ENCODE measurements at regions not wholly inside any gene's neighbourhood (a gene's known extent, or its start where the extent isn't known, plus 50 kb on each side); places are given as distances from the start of the nearest gene placed in this dataset.

DNA sequence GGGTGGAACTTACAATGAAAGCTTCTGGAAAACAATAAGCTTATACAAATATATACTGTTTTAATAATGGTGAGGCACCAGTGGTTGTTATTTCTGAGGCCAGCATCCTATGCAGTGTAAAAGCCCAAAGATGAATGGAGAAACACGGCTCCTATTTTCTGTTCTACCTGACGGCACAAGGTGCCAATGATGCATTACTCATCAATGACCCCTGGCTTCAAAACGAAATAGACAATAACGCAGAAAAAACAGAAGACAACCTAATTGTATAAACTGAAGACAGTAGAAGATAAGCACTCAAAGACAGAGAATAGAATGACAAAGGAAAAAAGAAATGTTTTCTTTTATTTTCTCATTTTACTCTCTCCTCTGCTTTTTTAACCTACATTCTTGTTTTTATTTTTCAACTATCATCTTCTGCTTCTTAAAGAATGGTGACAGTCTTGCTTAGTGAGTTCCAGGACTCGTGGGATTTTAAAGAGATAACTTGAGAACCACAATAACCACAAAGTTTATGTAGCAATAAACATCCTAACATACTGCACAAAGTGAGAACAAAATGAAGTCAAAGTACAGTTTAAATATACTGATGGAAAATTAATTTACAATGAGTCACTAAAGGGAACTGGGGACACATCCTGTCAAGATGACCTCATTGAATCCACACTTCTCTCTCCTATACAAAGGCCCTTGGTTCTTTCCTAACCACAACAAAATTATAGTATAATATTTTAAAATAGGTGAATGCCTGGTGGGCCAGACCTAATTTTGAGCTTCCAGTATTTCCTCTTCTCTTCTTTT lies 169.8 kb downstream of the BTC start:
- no peaks in the 10 kb centered on the region for H4K20me1 ChIP-seq (ENCODE audit: insufficient read depth, low read length)
- H3K4me2 ChIP-seq (ENCODE audit: low read length) = no peak overlapping the region
- no peaks in the 10 kb centered on the region for H3K9me3 ChIP-seq (ENCODE audit: low read length)
- no peaks in the 10 kb centered on the region for H3F3A ChIP-seq (ENCODE audit: insufficient read depth, low read length)
- no peak overlapping the region for H3K4me3 ChIP-seq (ENCODE audit: low read depth, low read length, poor library complexity, severe bottlenecking)
- no peak overlapping the region for H2AFZ ChIP-seq (ENCODE audit: low read length)
- no peak overlapping the region for H3K9ac ChIP-seq (ENCODE audit: low read length)
- H3K79me2 ChIP-seq (ENCODE audit: insufficient read depth, low read length) = no peaks in the 10 kb centered on the region
- H3K27ac ChIP-seq (ENCODE audit: low read depth, low read length, poor library complexity, severe bottlenecking) = no peak overlapping the region
- H3K27me3 ChIP-seq (ENCODE audit: insufficient read depth, low read length) = no peaks in the 10 kb centered on the region
- no peaks in the 10 kb centered on the region for H3K4me1 ChIP-seq (ENCODE audit: insufficient read depth, low read length, severe bottlenecking)
- H3K36me3 ChIP-seq (ENCODE audit: insufficient read depth, low read length) = no peaks in the 10 kb centered on the region
- no peaks in the 10 kb centered on the region for H3K9me2 ChIP-seq (ENCODE audit: low read depth, low read length)
- TF ChIP-seq, protein P1, sequence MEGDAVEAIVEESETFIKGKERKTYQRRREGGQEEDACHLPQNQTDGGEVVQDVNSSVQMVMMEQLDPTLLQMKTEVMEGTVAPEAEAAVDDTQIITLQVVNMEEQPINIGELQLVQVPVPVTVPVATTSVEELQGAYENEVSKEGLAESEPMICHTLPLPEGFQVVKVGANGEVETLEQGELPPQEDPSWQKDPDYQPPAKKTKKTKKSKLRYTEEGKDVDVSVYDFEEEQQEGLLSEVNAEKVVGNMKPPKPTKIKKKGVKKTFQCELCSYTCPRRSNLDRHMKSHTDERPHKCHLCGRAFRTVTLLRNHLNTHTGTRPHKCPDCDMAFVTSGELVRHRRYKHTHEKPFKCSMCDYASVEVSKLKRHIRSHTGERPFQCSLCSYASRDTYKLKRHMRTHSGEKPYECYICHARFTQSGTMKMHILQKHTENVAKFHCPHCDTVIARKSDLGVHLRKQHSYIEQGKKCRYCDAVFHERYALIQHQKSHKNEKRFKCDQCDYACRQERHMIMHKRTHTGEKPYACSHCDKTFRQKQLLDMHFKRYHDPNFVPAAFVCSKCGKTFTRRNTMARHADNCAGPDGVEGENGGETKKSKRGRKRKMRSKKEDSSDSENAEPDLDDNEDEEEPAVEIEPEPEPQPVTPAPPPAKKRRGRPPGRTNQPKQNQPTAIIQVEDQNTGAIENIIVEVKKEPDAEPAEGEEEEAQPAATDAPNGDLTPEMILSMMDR (IDR thresholded peaks at IDR 0.05; ENCODE audit: low read length) = no peak
- TF ChIP-seq EZH2 (IDR thresholded peaks at IDR 0.05; ENCODE audit: borderline replicate concordance, low read length) = no peak

DNA sequence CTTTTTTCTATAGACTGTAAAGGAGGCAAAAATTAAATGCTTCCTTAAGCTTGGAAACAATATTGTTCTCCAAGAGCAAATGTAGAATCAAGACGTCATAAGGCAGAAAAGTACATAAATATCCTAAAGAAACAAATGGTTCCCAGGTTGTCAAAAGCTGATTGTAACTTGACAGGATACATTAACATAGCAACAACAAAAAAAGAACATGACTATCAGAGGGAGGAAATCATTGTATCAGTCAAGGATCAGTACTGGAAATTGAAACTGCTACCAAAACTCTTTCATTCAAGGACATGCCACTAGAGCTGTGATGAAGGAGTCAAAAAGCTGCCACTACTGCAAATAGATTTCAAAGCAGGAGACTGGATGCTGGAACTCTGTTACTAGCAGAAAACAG lies 168.3 kb downstream of the BTC start:
- Histone ChIP-seq H3K9ac (ENCODE audit: low read length) (no peak overlapping the region), H3K9me2 (ENCODE audit: low read depth, low read length) (no peaks in the 10 kb centered on the region), H3K9me3 (ENCODE audit: low read length) (no peaks in the 10 kb centered on the region), H3K4me3 (ENCODE audit: low read depth, low read length, poor library complexity, severe bottlenecking) (no peak overlapping the region), H3K36me3 (ENCODE audit: insufficient read depth, low read length) (no peaks in the 10 kb centered on the region), H3K4me2 (ENCODE audit: low read length) (no peak overlapping the region), H2AFZ (ENCODE audit: low read length) (no peak overlapping the region), H3K27me3 (ENCODE audit: insufficient read depth, low read length) (no peaks in the 10 kb centered on the region), H3F3A (ENCODE audit: insufficient read depth, low read length) (no peaks in the 10 kb centered on the region), H3K4me1 (ENCODE audit: insufficient read depth, low read length, severe bottlenecking) (no peaks in the 10 kb centered on the region), H3K27ac (ENCODE audit: low read depth, low read length, poor library complexity, severe bottlenecking) (no peak overlapping the region), H4K20me1 (ENCODE audit: insufficient read depth, low read length) (no peaks in the 10 kb centered on the region), H3K79me2 (ENCODE audit: insufficient read depth, low read length) (no peaks in the 10 kb centered on the region)
- no peak for TF ChIP-seq EZH2 (IDR thresholded peaks at IDR 0.05; ENCODE audit: borderline replicate concordance, low read length)
- TF ChIP-seq, protein P1 (IDR thresholded peaks at IDR 0.05; ENCODE audit: low read length) = no peak

DNA sequence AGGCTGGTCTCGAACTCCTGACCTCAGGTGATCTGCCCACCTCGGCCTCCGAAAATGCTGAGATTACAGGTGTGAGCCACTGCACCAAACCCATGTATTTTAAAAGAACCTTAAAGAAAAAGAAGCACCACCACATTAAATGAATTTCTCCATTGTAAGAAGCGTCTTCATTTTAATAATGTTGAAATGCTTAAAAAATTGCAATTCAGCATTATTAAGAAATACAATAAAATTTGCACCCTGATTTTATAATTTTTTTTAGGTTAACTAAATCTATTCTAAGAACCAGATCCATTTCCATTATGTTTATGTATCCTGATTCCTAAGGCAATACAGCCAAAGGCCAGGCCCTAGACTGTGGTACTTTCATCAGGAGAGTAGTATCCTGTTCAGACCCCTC lies 167.2 kb downstream of the BTC start:
- Histone ChIP-seq H3F3A (ENCODE audit: insufficient read depth, low read length) (no peaks in the 10 kb centered on the region), H3K27ac (ENCODE audit: low read depth, low read length, poor library complexity, severe bottlenecking) (no peak overlapping the region), H3K9me2 (ENCODE audit: low read depth, low read length) (no peaks in the 10 kb centered on the region), H3K4me1 (ENCODE audit: insufficient read depth, low read length, severe bottlenecking) (no peaks in the 10 kb centered on the region), H3K4me3 (ENCODE audit: low read depth, low read length, poor library complexity, severe bottlenecking) (no peak overlapping the region), H3K4me2 (ENCODE audit: low read length) (no peak overlapping the region), H3K27me3 (ENCODE audit: insufficient read depth, low read length) (no peaks in the 10 kb centered on the region), H3K9me3 (ENCODE audit: low read length) (no peaks in the 10 kb centered on the region), H3K79me2 (ENCODE audit: insufficient read depth, low read length) (no peaks in the 10 kb centered on the region), H3K36me3 (ENCODE audit: insufficient read depth, low read length) (no peaks in the 10 kb centered on the region), H2AFZ (ENCODE audit: low read length) (no peak overlapping the region), H4K20me1 (ENCODE audit: insufficient read depth, low read length) (no peaks in the 10 kb centered on the region), H3K9ac (ENCODE audit: low read length) (no peak overlapping the region)
- no peak for TF ChIP-seq EZH2 (IDR thresholded peaks at IDR 0.05; ENCODE audit: borderline replicate concordance, low read length)
- TF ChIP-seq, protein P1 (IDR thresholded peaks at IDR 0.05; ENCODE audit: low read length) = no peak
